LNCAP (cell line): ENCODE measurements at regions not wholly inside any gene's neighbourhood (a gene's known extent, or its start where the extent isn't known, plus 50 kb on each side); places are given as distances from the start of the nearest gene placed in this dataset.

Experiments
- TF ChIP-seq, protein P1 (sequence below): fragments of 450-650 bp; IDR thresholded peaks from 2 replicates; pipeline ENCODE4 v1.5.1; 2017; ENCODE audit warnings: mild to moderate bottlenecking

- TF ChIP-seq, protein P1, sequence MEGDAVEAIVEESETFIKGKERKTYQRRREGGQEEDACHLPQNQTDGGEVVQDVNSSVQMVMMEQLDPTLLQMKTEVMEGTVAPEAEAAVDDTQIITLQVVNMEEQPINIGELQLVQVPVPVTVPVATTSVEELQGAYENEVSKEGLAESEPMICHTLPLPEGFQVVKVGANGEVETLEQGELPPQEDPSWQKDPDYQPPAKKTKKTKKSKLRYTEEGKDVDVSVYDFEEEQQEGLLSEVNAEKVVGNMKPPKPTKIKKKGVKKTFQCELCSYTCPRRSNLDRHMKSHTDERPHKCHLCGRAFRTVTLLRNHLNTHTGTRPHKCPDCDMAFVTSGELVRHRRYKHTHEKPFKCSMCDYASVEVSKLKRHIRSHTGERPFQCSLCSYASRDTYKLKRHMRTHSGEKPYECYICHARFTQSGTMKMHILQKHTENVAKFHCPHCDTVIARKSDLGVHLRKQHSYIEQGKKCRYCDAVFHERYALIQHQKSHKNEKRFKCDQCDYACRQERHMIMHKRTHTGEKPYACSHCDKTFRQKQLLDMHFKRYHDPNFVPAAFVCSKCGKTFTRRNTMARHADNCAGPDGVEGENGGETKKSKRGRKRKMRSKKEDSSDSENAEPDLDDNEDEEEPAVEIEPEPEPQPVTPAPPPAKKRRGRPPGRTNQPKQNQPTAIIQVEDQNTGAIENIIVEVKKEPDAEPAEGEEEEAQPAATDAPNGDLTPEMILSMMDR: no peak
Observed at GRCh38 chr1:233490488-233490887, 123.4 kb upstream of the KCNK1 start.

DNA sequence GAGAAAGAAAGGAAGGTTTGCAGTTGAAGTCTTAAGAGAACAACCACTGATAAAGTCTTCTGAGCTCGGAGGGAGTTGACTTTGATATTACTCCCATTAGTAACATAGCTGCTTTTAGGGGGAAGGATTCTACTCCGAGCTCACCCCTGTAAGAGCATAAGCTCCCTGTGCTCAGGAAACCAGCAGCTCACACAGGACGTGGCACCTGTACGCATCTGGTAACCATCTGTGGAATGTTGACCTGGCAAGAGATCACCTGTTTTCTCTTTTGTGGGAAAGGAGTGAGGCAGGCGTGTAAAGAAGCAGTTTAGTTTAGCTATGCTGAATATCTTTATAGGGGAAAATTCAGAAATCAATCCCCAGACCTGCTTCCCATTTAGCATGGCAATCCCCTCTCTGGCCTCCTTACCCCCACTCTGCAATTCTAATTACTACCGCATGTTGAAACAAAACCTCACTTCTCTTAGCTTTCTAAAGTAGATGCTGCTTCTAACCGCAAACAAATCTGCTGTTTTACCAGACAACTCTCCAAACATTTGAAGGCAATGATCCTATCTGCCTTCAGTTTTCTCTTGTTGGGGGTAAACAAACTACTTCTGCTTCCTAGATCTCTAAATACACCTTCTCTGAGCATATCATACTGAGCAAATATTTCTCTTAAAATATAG lies 121.8 kb upstream of the KCNK1 start:
- TF ChIP-seq, protein P1: no peak

DNA sequence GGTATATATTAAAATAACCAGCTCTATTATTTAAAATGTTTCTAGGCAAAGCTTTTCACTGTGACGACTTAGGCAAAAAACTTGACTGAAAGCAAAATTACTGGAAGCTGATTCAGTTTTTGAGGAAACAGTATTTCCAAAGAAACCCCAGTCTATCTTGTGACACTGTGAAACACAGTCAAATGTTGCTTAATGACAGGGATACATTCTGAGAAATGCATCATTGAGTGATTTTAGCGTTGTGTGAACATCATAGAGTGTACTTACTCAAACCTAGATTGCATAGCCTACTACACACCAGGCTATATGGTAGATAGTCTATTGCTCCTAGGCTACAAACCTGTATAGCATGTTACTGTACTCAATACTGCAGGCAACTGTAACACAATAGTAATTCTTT lies 116.9 kb upstream of the KCNK1 start:
- TF ChIP-seq, protein P1: no peak

DNA sequence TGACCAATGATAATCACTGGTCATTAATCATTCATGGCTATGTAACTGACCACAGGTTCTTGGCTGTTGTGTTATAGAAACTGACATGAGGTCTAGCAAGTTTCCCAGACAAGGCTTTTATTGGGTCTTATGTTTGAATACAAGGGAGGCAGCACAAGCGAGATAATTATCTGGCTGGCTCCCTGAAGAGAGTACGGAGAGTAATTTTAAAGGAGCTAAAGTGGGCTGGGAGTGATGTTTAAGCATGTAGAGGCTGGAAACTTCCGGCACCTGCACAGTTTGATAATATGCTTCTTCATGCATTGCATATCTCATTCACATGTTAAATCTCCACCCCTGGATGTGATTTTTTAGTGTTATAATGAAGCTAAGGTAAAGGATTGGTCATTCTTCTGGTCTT lies 116.2 kb upstream of the KCNK1 start:
- TF ChIP-seq, protein P1: no peak

- TF ChIP-seq, protein P1: no peak
Observed at GRCh38 chr1:233500106-233500505, 113.8 kb upstream of the KCNK1 start.

- TF ChIP-seq, protein P1: no peak
Observed at GRCh38 chr1:233503366-233503954, 110.4 kb upstream of the KCNK1 start.

DNA sequence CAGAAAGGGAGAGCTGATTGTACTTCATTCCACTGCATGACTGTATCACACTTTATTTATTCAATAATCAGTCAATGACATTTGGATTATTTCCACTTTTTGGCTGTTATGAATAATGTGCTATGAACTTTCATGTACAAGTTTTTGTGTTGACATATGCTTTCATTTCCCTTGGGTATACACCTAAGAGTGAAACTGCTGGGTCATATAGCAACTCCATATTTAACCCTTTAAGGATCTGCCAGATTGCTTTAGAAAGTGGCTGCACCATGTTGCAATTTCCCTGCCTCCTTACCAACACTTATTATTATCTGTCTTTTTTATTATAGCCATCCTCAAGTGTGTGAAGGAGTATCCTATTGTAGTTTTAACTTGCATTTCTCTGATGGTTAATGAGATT lies 108.8 kb upstream of the KCNK1 start:
- TF ChIP-seq, protein P1: no peak

DNA sequence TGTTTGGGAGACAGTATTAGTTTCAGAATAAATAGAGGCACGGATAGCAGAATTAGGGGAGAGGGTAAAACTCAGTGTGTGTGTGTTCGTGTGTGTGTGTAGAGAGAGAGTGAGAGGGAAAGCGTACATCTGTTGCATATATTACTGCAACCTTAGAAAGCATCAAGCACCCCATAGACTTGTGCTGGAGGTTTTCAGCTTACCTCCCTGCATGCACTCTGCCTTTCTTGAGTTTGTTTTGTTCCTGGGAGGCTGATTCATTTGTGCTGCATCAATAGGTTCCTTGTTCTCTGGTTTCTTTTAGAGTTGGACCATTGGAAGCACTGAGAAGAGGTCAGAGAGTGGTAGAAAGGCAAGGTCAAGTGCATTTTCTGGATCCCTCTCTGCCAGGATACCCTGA lies 104.4 kb upstream of the KCNK1 start:
- TF ChIP-seq, protein P1: no peak
